NCI-H1436 (cell line): ENCODE measurements at regions not wholly inside any gene's neighbourhood (a gene's known extent, or its start where the extent isn't known, plus 50 kb on each side); places are given as distances from the start of the nearest gene placed in this dataset.

Experiments
- DNase-seq: peaks from one replicate; lab custom pipeline; 2025; lab: John Stamatoyannopoulos, UW

DNA sequence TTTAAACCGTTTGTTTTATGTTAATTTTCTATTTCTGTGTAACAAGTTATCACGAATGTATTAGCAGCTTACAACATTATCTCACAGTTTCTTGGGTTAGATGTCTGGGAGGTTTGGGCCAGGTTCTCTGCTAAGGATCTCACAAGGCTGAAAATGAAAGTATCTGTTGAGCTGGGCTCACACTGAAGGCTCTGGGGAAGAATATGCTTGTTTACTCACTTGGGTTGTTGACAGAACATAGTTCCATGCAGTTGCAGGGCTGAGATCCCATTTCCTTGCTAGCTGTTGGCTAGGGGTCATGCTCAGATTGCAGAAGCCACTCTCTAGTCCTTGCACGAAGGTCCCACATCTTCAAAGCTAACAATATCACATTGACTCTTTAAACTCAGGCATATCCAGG, 266.6 kb upstream of the GNAI1 start:
- no peak for DNase-seq

- no peak for DNase-seq
Observed at GRCh38 chr7:79862447-79863210, 272.0 kb upstream of the GNAI1 start.

DNA sequence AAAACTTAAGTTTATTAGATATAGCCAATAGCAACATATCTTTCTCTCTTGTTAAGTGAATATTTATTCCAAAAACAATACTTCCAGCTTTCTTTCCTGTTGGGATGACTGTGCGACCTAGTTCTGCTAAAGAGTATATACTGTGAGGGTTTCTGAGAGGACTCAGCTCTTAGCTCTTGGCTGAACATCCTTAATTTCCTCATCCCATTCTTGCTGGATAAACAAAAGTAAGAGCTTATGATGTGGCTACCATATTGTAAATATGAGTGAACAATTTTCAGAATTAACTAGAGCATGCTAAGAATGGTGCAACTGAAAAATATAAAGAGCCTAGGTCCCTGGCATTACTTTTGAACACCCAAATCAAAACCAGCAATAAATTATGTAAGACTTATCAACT, 279.5 kb upstream of the GNAI1 start:
- DNase-seq = no peak

- DNase-seq = no peak
Observed at GRCh38 chr7:79854621-79855020, 280.0 kb upstream of the GNAI1 start.

- DNase-seq = no peak
Observed at GRCh38 chr7:79837915-79838314, 296.7 kb upstream of the GNAI1 start.

- DNase-seq = no peak
Observed at GRCh38 chr7:79833616-79834015, 301.0 kb upstream of the GNAI1 start.

GRCh38 chr7:79828866-79829265, 305.8 kb upstream of the GNAI1 start:
- no peak for DNase-seq

- DNase-seq = no peak
Observed at GRCh38 chr7:79823246-79823951, 311.2 kb upstream of the GNAI1 start.

GRCh38 chr7:79822620-79823240, 311.9 kb upstream of the GNAI1 start:
- no peak for DNase-seq

DNA sequence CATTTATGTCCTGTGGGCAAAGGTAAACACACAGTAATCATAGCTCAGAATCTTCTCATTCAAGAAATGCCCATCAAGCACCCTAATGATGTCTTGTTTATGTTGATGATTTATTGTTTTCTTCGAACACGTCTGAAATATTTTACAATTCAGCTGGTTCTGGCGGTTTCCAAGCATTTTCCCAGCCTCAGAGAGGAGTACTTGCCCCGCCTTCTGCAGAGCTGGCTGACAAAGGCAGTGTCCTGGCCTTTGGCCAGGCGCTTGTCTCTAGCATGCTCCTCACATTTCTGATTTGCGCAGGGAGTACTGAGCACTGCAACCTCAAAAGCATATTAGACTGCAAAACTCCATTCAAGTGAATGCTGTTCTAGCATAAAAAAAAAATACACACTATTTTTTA, 314.2 kb upstream of the GNAI1 start:
- DNase-seq = no peak

DNA sequence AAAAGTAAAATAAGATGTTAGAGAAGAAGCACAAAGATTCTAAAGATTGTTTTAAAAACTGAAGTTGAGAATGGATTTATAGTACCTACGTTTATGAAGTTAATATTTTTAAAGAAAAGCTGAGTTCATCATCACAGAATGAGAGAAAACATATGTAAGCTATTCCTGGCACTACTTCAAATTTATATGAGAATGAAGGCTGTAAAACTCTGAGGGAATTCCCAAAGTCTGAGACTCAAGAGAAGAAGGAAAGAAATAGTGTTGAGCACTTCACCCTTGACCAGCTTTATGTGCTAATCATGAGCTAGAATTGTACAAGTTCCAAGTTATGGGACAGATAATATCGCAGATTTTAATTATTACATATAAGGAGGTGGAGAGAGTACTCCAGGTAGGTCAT, 323.7 kb upstream of the GNAI1 start:
- no peak for DNase-seq

DNA sequence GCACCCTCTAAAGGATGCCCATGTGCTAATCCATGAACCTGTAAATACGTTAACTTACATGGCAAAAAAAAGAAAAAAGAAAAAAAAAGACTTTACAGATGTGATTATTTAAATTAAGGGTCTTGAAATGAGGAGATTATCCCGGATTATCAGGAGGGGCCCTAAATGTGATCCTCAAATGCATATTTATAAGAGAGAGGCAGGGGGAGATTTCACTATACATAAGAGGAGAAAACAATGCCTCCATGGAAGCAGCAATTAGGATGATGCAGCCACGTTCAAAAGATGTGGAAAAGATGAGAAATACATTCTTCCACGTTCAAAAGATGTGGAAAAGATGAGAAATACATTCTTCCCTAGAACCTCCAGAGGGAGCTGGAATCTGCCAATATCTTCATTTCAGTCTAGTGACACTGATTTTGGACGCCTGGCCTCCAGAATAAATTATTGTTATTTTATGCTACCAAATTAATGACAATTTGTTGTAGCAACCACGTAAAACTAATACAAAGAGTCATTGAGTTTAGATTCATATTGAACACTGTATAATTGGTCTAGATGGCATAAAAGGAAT, 328.4 kb upstream of the GNAI1 start:
- no peak for DNase-seq

- DNase-seq = no peak
Observed at GRCh38 chr7:79790656-79791262, 337.3 kb upstream of the MAGI2 start.

GRCh38 chr7:79789584-79790345, 336.3 kb upstream of the MAGI2 start:
- DNase-seq = no peak

DNA sequence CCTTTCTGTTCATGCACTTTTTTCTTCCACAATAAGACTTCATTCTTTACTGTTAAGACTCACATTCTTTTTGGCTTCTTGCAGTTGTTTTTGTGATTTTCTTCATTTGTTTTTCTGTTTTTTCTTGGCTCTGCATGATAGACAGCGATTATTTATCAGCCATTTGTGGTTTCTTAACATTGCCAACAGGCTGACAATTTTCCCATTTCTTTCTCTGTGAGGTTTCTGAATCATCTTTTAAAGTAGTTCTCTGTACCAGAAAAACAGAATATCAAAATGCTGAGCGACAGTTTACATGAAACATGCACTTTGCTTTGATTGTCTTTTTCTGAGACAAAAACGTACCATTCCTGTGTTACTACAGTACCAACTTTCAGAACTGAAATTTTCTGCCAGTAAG, 334.2 kb upstream of the MAGI2 start:
- no peak for DNase-seq

GRCh38 chr7:79787096-79787495, 333.6 kb upstream of the MAGI2 start:
- DNase-seq = no peak

DNA sequence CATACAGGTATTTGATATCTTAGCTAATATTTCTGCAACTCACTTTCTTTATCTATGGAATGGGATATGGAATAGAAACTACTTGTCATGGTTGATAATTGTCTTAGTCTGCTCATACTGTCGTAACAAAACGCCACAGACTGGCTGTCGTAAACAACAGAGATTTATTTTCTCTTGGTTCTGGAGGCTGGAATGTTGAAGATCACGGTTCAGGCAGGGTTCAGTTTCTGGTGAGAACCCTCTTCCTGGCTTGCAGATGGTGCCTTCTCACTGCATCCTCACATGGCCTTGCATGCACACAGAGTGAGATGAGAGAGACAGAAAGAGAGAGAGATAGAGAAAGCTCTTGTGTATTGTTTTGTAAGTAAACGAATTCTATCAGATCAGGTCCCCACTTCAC, 332.7 kb upstream of the MAGI2 start:
- no peak for DNase-seq

DNA sequence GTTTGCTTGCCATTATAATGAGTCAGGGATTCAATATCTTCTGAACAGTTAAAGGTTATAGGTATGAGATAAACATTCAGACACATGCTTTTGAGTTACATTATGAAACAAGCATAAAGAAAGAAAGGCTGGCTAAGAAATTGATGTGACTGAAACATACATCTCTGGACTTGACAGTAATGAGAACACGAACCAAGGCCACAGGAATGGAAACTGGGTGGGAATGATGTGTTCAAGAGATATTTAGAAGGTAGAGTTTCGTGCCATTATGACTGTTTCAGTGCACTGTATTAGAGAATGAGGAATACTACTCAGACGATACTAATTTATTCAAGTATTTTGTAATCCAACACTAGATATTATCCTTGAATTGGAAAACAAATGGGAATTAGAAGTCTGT, 332.1 kb upstream of the MAGI2 start:
- no peak for DNase-seq

GRCh38 chr7:79782906-79783305, 329.4 kb upstream of the MAGI2 start:
- no peak for DNase-seq

DNA sequence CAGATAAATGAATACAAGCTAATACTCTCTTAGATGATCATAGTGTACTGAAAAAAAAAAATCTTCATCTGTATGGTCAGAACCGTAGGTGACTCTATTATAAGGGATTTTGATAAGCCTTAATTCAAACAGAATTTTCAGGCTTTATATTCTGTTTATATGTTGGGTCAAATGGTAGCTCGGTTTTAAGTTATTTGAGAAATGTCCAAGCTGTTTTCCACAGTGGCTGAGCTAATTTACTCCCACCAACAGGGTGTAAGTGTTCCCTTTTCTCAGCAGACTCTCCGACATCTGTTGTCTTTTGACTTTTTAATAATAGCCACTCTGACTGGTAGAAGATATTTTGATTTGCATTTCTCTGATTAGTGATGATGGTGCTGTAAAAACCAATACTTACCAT, 328.8 kb upstream of the MAGI2 start:
- no peak for DNase-seq

DNA sequence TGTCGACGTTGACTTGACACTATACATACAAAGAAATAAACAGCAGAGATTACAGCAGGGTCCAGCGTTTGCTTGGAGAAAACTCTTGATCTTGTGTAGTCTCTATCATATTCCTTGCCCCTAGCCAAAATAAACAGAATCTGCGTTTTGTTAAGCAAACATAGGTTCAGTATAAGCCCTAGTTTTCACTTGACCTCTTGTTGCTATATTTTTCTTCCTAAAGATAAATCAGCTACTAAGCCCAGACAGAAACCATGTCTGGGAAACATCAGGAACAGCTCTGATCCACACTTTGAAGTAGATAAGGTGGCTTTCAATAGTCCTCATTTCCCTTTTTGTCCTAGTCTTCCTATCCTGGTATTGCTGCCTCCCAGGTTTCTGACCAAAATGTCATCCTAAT, 328.2 kb upstream of the MAGI2 start:
- no peak for DNase-seq
